Adrenal gland (tissue), 9 donors: ENCODE measurements at regions not wholly inside any gene's neighbourhood (a gene's known extent, or its start where the extent isn't known, plus 50 kb on each side); places are given as distances from the start of the nearest gene placed in this dataset.

Source experiments
- DNase-seq, 7 donors: peaks; one replicate each; pipeline ENCODE4 v3.0.0-alpha.2; 2019 to 2020
- H3K27ac ChIP-seq, 5 donors: fragments of 200-600 bp; sonication (generic) in 4 of 5; 1 replicate in 3 of 5; 2 replicates in 2 of 5; pipeline versions ENCODE4 v1.5.1 to v1.8.0; 2016 to 2020; ENCODE audit warnings: mild to moderate bottlenecking in 1 of 5
- H3K27me3 ChIP-seq: fragments of 200-600 bp; 2 replicates; pipeline ENCODE4 v1.8.0; 2021
- H3K36me3 ChIP-seq, 2 donors: fragments of 200-600 bp; replicated peaks in 1 of 2; 1 replicate in 1 of 2; 2 replicates in 1 of 2; pipeline versions ENCODE4 v1.5.1 to v1.8.0; 2018 to 2022
- H3K4me1 ChIP-seq, 2 donors: fragments of 200-600 bp; replicated peaks in 1 of 2; 1 replicate in 1 of 2; 2 replicates in 1 of 2; pipeline versions ENCODE4 v1.5.1 to v1.8.0; 2018 to 2021
- H3K4me3 ChIP-seq, 4 donors: fragments of 200-600 bp; sonication (generic) in 3 of 4; one replicate each; pipeline ENCODE4 v1.5.1; 2016 to 2018
- H3K9me3 ChIP-seq, 3 donors: fragments of 200-600 bp; sonication (generic) in 1 of 3; replicated peaks in 1 of 3; 1 replicate in 2 of 3; 2 replicates in 1 of 3; pipeline versions ENCODE4 v1.5.1 to v1.8.0; 2016 to 2021
- POLR2A ChIP-seq, 2 donors: fragments of 450-650 bp; IDR thresholded peaks; one replicate each; pipeline ENCODE4 v1.6.1; 2017; ENCODE audit warnings: antibody characterized with exemption in 2 of 2, mild to moderate bottlenecking in 2 of 2, moderate library complexity in 1 of 2
- WGBS, 4 donors: extraction: QIAGEN DNeasy Blood & Tissue Kit in 2 of 4; methylation state at CpG; one replicate each; pipeline versions ENCODE4 v1.1.5 to v1.1.7; 2013 to 2017; 5-methylcytosine and 5-hydroxymethylcytosine counted together
- intact Hi-C, 2 donors: fragments of 100-400 bp; cut with DNase I; formaldehyde crosslinking; loops; one replicate each; pipeline versions ENCODE4 v1.14.1 to v1.15.0; 2022 to 2023
- TF ChIP-seq, protein P1 (sequence below), 6 experiments: fragments of 450-650 bp in 4 of 6; fragments of 200-600 bp in 2 of 6; sonication (generic) in 1 of 6; IDR thresholded peaks; 1 replicate in 5 of 6; 2 replicates in 1 of 6; pipeline versions ENCODE4 v1.5.1 to v1.8.0; 2016 to 2021; ENCODE audit warnings: antibody characterized with exemption in 6 of 6, mild to moderate bottlenecking in 2 of 6, moderate library complexity in 1 of 6
- donor health status: healthy with polysubstance abuse.
- donor health status: Bipolar disorder and iron deficiency.
- donor health status: DM: yes; HTN: yes; CAD: no.
- donor health status: DM: no; HTN: no; CAD: no.
- donor health status: DM: no; HTN: no; CAD: no.

DNA sequence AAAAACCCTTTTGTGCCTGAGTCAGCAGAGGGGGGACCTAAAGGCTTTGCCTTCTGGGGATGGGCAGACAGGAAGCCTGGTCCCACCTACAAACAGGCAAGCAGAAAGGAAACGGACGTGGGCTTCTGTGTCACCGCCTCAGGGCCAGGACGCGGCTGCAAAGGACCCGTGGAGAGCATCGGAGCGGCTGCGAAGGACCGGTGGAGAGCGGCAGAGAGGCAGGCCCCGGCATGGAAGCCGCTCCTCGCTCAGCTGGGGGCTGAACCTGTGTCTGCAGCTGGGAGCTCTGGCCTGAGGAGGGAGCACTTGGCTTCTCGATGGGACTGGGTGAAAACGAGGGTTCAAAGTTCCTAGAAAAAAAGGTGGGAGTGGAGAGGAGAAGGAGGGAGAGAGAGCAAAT lies 125.4 kb upstream of the PPP2R2D start:
- intact Hi-C loops, result no loop called here
- WGBS, 4 donors, result 68 to 82% (median 75%) methylated on average over 16 of the region's 16 CpGs
- H3K36me3 ChIP-seq, result no peaks in the 10 kb centered on the region
- no peak overlapping the region for H3K4me3 ChIP-seq
- TF ChIP-seq, protein P1, sequence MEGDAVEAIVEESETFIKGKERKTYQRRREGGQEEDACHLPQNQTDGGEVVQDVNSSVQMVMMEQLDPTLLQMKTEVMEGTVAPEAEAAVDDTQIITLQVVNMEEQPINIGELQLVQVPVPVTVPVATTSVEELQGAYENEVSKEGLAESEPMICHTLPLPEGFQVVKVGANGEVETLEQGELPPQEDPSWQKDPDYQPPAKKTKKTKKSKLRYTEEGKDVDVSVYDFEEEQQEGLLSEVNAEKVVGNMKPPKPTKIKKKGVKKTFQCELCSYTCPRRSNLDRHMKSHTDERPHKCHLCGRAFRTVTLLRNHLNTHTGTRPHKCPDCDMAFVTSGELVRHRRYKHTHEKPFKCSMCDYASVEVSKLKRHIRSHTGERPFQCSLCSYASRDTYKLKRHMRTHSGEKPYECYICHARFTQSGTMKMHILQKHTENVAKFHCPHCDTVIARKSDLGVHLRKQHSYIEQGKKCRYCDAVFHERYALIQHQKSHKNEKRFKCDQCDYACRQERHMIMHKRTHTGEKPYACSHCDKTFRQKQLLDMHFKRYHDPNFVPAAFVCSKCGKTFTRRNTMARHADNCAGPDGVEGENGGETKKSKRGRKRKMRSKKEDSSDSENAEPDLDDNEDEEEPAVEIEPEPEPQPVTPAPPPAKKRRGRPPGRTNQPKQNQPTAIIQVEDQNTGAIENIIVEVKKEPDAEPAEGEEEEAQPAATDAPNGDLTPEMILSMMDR (IDR thresholded peaks at IDR 0.05), result no peak
- no peak for TF ChIP-seq POLR2A (IDR thresholded peaks at IDR 0.05)
- no peaks in the 10 kb centered on the region for H3K4me1 ChIP-seq
- no peak for DNase-seq
- peaks cover 0 to 11% (median 0%) of the 10 kb centered on the region in 3 donors for H3K9me3 ChIP-seq
- H3K27ac ChIP-seq, result no peak overlapping the region
- H3K27me3 ChIP-seq, result no peaks in the 10 kb centered on the region

DNA sequence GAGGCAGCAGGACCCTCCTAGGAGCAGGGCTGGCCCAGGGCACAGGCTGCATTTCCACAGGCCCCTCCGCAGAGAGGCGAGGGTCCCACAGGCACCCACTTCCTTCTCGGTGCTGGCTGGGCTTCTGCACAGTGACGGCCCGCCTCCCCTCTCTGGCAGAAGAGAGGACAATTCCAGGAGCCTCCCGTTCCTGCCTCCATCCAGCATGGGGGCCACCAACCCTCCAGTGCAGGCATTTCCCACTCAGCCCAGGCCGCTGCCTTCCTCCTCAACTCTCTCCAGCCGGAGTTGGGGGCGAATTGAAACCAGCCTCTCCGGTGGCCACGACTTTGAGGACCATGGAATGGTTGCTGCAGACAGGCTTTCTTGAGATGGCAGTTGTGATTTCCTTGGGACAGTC lies 125.0 kb upstream of the PPP2R2D start:
- Histone ChIP-seq H3K27ac (no peak overlapping the region), H3K4me3 (no peak overlapping the region), H3K9me3 (peaks cover 0 to 11% (median 0%) of the 10 kb centered on the region in 3 donors), H3K4me1 (no peaks in the 10 kb centered on the region), H3K36me3 (no peaks in the 10 kb centered on the region), H3K27me3 (no peaks in the 10 kb centered on the region)
- no peak for DNase-seq
- intact Hi-C loops, result no loop called here
- TF ChIP-seq, protein P1 (IDR thresholded peaks at IDR 0.05), result no peak
- no peak for TF ChIP-seq POLR2A (IDR thresholded peaks at IDR 0.05)
- WGBS, 4 donors, result 76 to 89% (median 85%) methylated on average over 8 to 11 of the region's 11 CpGs

DNA sequence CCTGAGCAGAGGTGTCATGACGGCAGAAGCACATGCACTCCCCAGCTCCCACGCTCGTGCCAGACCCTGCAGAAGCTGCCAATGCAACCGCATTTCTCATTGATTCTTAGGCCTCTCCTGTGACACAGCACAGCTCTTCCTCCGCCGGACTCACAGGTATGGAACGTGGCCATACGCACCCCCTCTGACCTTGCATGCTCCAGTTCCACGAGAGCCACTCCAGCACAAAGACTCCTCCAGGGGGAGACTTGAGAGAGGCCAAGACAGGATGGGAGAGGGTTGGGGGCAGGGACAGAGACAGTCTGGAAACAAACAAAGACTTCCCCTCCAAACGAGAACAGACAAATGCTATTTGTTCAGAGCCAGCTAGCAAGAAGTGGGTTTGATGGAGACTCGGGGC lies 124.3 kb upstream of the PPP2R2D start:
- Histone ChIP-seq H3K9me3 (peaks cover 0 to 11% (median 0%) of the 10 kb centered on the region in 3 donors), H3K4me1 (no peaks in the 10 kb centered on the region), H3K36me3 (no peaks in the 10 kb centered on the region), H3K27ac (no peak overlapping the region), H3K4me3 (no peak overlapping the region), H3K27me3 (no peaks in the 10 kb centered on the region)
- TF ChIP-seq, protein P1 (IDR thresholded peaks at IDR 0.05), result no peak
- TF ChIP-seq POLR2A (IDR thresholded peaks at IDR 0.05), result no peak
- DNase-seq, result no peak
- WGBS, 4 donors, result 78 to 82% (median 80%) methylated on average over 11 of the region's 11 CpGs
- intact Hi-C loops, result no loop called here

DNA sequence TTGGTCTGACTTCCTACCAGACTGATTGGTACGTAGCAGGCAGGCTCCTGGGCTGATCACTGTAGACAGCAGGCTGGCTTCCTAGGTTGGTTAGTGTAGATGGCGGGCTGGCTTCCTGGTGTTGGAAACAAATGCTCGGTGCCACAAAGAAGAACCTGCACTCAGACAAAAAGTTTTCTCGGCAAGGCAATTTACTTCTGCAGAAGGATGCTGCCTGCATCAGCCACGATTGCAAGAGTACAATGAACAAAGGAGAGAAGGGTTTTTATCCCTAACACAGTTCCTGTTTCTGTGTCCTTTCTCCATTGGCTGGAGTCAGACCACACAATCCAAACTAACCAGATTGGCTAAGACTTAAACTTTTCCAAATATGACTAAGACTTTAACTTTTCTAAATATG lies 123.6 kb upstream of the PPP2R2D start:
- Histone ChIP-seq H3K27me3 (no peaks in the 10 kb centered on the region), H3K36me3 (no peaks in the 10 kb centered on the region), H3K27ac (no peak overlapping the region), H3K9me3 (peaks cover 0 to 11% (median 0%) of the 10 kb centered on the region in 3 donors), H3K4me1 (no peaks in the 10 kb centered on the region), H3K4me3 (no peak overlapping the region)
- DNase-seq, result no peak
- TF ChIP-seq, protein P1 (IDR thresholded peaks at IDR 0.05), result no peak
- TF ChIP-seq POLR2A (IDR thresholded peaks at IDR 0.05), result no peak
- intact Hi-C loops, result no loop called here
- 85 to 91% (median 90%) methylated on average over 4 to 5 of the region's 5 CpGs for WGBS, 4 donors
